NCI-H1417 (cell line): ENCODE measurements at regions not wholly inside any gene's neighbourhood (a gene's known extent, or its start where the extent isn't known, plus 50 kb on each side); places are given as distances from the start of the nearest gene placed in this dataset.

ENCODE experiments used
- DNase-seq, 3 experiments: peaks; one replicate each; lab custom pipeline; 2025; lab: John Stamatoyannopoulos, UW

DNA sequence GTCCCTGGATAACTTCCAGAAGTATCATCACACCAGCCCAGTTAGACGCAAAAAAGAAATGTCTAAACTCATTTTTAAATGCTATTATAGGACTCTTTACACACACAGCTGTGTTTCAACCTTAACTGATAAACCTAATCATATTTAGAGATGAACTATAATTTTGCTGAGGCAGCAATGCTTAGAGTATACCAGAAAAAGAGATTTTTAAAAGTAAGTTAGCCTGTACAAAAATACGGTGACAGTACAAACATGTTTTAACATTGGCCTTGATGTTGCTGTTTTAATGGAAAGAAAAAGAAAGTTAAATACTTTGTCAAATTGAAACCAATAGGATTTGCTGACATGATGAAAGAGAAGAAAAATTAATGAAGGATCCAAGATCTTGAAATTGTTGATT lies 1341.2 kb upstream of the CDH6 start:
- DNase-seq: no peak

DNA sequence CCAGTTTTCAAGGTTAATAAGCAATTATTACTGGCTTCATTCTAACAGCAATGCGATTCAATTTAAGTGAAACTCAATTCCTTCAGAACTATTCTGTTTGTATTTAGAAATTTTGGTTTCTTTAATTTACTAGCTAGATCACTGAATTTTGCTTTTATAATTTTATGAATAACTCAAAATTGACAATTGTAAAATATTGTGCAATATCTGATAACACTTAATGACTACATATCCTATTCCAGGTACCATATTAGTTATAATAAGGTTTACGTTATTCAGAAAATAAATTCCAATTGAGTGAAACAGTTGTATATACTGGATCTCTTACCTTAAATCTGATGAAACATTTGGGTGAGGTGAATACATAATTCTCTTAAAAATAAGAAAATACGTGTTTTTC lies 1348.3 kb upstream of the CDH6 start:
- no peak for DNase-seq

DNA sequence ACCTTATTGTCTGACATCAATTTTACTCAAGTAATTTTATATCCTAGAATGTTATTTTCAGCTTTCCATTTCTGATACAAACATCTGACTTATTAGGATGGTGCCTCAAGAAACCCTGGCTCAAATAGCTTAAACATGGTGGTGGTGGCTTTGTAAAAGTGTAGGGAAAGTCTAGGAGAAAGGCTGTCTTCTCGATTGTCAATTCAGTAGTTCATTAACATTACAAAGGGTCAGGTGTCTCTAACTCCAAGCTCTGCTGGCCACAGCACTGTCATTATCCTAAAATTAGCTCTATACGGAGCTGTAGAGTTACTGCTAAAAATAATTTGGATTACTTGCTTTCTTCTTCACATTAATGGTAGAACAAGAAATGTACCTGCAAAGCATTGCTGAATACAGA lies 1360.1 kb upstream of the CDH6 start:
- no peak for DNase-seq

DNA sequence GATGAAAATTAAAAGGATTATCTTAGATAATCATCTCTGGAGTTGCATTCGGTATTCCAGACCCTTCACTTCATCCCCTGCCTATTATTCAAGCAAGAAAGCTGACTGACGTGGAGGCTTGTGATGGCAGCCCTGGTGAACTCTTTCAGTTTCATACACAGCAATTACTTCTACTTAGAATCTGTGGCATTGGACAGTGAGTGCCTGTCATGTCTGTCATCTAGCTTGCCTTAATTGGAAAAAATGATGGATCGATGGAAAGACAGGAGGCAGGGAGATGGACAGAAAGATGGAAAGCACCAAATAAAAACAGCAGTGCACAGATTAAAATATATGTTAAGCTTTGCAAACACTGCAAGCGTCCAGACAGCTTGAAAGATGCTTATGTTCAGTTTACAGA lies 1371.0 kb upstream of the CDH6 start:
- peak in 2 of 3 experiments; percentile 12 to 67 for DNase-seq

DNA sequence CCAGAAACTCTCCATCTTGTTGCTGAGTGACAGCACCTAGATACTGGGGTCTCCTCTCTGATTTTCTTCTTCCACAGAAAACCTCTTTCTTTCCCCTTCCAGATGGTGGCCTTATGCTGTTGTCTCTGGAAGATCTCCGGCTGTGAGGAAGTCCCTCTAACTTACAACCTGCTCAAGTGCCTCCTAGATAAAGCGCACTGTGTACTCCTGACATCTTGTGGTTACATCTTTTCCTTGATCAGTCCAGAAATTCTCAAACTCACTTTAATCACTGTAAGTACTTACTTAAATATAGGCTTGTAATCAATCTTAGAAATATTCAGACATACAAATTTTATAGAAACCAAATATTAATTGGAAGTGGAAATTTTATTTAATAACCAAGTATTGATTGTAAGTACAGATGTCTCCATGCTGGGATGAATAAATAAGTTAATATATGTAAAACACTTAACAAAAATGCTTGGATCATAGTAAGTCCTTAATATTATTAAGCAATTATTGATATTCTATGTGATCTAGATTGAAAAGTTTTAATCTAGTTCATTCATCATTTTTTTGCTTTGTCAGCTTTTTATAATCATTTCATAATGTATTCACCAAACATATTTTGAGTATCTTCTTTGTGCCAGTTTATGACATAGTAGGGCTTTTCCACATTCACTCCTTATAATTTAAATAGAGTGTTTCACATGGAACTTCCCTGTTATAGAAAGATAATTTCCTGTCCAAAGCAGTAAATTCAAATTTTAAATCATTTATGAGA lies 1381.4 kb upstream of the CDH6 start:
- DNase-seq: no peak

DNA sequence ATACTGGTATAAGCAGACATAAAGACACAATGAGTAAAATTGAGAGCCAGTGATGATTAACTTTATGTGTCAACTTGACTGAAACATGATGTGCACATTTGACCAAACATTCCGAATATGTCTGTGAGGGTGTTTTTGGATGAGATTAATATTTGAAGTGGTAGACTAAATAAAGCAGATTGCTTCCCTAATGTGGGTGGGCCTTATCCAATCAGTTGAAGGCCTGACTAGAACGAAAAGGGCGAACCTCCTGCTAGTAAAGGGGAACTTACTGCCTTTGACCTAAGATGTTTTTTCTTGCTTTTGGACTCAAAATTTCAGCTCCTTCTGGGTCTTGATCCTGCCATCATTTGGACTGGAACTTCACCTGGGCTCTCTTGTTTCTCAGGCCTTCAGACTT lies 1387.7 kb upstream of the CDH6 start:
- no peak for DNase-seq

DNA sequence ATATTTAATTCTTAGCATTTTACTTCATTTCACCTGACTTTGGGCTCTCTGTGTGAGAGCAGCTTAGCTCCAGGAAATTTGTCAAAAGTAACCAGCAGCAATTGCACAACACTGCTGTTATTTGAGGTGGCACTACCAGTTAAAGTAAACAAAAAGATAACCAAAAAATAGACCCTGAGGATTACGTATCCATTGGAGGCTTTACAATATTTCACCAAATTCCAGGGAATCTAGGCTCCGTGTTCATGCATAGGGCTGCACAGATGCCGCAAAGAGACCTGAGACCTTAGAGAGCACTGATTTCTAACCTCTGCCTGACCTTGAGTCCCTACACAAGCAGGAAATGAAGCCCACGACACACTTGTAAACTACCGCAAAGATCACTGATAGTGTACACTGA lies 1392.7 kb upstream of the CDH6 start:
- DNase-seq: no peak

DNA sequence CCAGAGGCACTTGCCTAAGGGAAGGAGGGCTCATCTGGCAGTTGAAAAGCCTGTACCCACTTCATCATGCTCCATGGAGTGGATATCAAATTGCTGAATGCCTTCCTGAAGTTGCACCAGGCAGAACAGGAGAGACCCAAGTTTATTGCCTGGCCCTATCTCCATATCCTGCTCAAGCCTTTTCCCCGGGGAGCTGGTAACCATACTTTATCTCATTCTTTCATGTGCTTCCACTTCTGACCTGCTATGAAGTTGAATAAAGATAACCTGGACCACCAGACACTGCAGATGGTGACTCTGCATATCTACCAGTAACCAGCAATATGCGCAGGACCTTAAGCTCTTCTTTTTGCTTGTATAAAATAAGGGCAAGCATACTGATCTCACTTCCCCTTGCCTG lies 1397.5 kb upstream of the CDH6 start:
- DNase-seq: peak in 2 of 3 experiments; percentile 13 to 46

DNA sequence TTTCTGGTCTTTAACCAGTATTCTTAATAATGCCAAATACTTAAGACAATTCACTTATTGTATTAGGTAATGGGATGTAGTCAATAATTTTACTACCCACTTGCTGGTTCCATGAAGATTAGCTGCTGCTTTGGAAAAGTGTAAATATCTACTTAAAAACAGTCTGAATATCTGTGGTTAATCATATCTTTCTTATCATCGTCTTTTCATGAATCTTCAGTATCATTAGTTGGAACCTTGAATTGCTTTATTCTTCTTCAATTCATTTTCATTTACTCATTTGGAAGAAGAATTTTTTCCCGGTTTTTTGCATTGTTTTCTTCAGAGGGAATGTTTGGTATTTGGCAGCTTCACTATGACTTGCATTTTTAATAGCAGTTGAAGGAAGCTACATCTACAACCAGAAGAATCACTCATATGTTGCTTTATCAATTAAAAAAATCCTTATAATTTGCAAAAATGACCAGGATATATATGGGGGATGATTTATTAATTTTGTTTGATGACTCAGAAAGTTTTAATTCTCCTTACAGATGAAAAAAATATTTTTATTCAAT lies 1398.3 kb upstream of the CDH6 start:
- DNase-seq: no peak

DNA sequence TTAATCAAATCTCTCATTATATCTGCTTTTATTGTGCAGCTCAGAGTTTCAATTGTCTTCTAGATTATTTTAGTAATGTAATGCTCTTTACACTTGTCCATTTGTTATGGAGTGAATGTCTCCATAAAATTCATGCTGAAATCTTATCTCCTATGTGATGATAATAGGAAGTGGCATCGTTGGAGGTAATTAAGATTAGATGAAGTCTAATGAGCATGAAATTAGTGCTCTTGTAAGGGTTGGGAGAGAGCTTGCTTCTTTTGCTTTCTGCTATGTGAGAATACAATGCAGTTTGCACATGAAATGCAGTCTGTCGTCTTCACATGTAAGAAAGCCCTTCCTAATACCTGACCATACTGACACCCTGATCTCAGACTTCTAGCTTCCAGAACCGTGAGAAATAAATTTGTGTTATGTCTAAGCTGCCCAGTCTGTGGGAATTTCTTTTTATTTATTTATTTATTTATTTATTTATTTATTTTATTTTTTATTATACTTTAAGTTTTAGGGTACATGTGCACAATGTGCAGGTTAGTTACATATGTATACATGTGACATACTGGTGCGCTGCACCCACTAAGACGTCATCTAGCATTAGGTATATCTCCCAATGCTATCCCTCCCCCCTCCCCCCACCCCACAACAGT lies 1399.2 kb upstream of the CDH6 start:
- no peak for DNase-seq

DNA sequence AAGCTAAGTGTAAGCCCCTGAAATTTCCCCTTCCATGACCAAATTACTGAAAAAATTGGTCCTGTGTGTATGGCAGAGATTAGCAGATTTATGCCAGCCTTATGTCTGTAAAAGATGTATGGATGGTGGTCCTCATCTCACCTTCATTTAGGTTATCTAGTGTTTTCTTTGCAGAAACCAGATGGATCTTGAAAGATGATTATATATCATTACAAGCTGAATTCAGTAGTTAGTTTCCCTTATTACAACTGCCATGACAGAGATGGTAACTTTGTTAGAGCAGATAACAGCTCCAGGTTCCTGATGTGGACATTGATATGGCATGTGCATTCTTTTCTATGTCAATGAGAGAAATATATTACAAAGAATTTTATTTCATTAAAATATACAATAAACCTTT lies 1403.2 kb upstream of the CDH6 start:
- no peak for DNase-seq

DNA sequence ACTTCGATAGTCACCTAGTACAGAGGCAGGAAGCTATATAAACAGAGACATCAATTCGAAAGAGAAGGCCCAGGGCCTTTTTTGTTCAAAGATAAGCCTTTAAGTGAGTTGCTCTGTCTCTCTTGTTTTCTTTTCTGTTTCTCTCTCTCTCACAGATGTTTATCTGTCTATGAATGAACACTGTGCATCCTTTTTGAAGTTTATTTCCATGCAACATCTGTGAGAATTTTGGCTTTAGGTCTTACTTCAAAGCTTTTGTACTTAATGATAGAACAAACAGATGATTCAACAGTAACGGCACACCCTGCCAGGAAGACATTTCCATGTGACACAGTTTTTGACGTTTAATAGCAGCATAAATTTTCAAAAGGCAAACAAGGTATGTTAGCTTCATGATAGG lies 1413.1 kb upstream of the CDH6 start:
- DNase-seq: peak in 2 of 3 experiments; percentile 14 to 41

DNA sequence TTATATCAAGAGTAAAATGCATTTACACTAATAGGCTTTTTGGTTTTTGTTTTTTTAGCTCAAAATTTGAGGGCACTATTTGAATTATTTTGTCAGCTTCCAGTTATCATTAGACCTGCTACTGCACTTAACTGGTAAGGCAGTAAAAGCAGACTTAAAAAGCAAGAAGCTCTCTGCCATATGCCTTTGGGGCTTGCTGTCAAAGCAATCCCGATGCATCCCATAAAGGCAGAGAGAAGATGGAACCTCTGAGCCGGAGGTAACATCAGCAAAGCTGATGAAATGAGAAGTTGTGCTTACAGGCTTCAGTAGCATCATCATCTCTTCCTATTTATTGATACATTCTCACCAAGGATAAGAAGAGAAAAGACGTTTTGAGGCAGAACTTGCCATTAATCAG lies 1414.3 kb upstream of the CDH6 start:
- DNase-seq: no peak

DNA sequence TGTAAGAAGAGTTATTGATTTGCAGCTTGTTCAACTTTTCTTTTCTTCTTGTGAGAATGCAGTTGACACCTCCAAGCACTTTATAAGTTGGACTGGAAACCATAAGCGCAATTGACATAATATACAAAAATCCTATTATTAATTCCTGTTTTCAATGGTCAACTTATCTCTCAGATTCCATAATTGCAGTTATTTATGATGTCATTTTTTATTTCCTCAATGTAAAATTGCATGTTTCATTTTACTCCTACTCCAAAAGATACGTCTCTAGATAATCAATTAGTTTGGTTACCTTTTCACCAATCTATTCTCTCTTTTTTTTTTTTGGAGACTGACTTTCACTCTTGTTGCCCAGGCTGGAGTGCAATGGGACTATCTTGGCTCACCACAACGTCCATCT lies 1416.1 kb upstream of the CDH6 start:
- no peak for DNase-seq

DNA sequence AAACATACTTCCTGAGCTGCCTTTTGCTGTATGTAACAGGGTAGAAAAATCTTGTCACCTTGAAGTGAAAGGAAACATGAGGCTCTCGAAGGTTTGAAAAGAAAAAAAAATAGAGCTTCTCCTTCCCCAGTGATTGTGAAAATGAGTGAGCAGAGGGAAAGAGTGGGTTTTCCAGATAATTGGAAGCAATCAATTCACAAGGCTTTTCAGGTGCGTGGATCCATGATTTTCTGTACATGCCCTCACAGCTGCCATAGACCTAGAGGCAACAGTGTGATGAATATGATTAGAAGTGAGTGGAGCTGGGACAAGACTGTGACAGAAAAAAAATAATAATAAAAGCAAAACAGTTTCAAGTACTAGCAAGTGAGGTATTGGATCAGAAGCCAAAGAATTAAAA lies 1422.5 kb upstream of the CDH6 start:
- DNase-seq: no peak

DNA sequence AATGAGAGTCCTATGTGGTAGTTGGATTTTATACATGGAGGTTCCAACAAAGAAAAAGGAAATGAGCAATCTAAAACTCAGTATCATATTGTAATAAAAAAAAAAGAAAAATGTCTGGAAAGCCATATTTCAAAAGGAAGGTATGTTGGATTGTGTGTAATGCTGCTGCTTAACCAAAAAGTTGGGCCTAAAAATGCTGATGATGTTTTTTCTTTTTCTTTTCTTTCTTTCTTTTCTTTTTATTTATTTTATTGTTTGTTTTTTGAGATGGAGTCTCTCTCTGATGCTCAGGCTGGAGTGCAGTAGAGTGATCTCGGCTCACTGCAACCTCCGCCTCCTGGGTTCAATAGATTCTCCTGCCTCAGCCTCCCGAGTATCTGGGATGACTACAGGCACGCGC lies 1424.0 kb upstream of the CDH6 start:
- DNase-seq: no peak

DNA sequence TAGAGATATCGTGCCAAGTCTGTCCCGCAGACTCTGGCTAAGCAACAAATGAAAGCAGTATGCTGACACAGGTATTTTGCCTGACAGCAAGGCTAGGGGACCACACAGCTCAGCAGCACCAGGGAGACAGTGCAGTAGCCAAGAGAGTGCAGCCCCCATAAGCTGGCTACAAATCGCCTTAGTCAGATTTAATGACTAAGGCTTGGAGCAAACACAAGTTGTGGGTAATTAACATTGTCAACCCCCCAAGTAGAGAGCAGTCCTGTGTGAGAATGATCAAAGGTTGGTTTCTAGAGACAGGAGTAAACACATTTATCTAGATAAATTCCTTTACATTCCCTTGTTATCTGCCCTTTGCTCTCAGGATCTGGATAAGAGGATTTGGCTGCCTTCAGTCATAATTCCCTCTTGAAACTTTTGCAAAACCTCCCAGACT lies 1434.5 kb upstream of the CDH6 start:
- DNase-seq: no peak

DNA sequence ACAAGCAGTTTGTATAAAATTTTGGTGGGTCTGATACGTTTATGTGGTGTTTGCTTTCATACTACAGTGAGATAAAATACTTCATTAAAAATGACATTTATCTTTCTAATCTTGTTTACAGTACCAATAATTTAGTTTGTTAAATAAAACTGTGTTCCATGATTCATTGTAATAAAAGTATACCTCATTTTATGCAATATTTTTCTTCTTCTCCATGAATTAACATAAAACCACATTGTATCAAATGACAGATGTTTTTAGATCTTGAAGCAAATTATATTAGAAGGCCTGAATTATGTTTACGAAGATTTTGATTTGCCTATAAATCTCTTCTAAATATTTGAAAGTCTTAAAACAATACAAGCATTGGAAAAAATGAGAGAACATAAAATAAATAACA lies 1443.0 kb upstream of the CDH6 start:
- no peak for DNase-seq

DNA sequence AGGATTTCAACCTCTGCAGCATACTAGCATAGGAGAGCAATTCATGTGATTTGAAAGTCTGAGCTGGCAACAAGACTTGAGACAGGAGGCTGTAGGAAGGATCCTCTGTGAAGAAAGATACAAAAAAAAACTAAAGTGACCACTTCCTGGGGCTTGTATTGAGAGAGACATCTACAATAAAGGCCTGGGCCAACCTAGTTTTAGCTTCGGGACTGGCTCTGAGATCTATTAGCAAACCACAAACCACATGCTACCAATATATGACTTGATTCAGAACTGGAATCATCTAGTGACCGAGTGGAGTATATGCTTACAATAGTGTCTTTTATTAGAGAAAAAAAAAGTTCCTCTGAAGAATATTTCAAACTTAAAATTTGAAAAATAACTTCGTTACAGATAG lies 1448.9 kb upstream of the CDH6 start:
- no peak for DNase-seq

DNA sequence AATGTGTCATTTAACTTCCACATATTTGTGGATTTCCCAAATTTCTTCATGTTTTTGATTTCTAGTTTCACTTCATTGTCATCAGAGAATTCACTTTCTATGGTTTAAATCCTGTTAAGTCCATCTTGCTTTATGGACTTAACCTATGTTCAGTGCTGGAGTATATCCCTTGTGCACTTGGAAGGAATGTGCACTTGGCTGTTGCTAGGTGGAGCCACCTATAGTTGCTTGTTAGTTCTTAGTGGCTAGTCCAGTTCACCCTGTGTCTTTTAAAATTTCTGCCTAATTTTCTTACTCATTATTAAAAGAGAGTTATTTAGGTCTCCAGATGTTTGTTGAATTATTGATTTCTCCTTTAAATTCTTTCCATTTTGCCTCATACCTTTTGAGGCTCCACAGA lies 1472.5 kb upstream of the CDH6 start:
- no peak for DNase-seq

DNA sequence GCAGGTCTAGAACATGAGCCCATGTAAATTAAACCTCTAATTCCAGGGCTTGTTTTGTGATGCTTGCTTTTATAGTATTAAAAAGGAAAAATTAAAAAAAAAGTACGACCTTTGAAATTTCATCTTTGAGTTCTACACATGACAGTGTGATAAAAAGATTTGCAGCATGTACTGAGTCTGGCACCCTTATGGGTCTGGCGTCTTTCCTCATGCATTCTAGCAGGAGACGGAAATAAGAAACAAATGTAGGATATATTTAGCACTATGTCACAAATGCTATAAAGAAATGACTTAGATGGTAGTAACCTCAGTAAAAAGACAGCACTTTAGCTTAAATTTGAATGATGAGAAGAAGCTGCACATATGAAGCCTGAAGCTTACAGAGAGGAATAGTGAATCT lies 1474.3 kb upstream of the CDH6 start:
- DNase-seq: no peak

DNA sequence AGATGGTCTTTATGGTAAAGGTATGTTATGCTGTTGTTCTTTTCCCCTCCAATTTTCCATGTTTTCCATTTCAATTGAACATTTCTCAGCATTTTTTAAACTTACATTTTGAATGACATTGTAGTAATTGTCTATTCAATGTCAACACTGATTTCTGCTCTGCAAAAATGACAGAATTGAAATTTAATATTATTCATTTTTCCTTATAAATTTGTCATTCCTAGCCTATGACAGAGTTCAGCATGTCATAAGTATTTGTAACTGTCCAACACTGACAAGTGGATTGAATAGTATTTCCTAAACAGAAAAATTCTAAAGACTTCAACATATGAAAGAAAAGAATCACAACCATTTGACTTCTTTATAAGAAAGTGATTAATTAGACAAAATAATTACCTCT lies 1478.3 kb upstream of the CDH6 start:
- no peak for DNase-seq

DNA sequence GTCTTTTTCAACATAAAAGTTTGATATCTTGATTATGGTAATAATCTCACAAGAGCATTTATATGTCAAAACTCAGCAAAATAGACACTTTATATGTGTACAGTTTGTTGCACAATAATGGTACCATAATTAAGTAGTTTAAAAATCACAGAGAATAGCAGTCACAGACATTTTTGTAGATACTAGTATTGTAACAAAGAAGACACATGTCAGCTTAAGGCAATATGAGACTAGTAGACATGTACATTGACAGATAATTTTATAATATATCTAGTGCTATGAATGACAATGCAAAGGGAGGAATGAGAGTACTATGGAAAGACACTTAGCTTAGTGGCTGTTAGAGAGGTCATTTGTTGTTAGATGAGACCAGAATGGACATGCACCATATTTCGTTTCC lies 1490.6 kb upstream of the CDH6 start:
- no peak for DNase-seq

DNA sequence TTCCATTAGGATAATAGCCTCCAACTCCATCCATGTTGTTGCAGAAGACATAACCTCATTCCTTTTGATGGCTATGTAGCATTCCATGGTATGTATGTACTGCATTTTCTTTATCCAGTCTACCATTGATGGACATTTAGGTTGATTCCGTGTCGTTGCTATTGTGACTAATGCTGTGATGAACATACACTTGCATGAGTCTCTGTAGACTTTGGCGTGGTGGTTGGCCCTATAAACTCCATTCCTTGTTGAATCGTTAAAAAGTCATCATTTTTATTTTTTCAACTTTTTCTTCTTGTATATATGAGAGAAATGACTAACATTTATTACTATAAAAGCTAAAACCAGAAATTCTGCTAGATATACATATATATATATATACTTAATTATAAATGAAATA lies 1491.9 kb upstream of the CDH6 start:
- DNase-seq: no peak
